Endodermal cell (in vitro differentiated cells): ENCODE measurements at regions not wholly inside any gene's neighbourhood (a gene's known extent, or its start where the extent isn't known, plus 50 kb on each side); places are given as distances from the start of the nearest gene placed in this dataset.

Experiments used
- DNase-seq: peaks from one replicate; pipeline ENCODE4 v3.0.0-alpha.2; 2017
- H3K27ac ChIP-seq: 2 replicates; pipeline ENCODE4 v1.5.1; 2013; ENCODE audit warnings: mild to moderate bottlenecking, low read depth, low read length, moderate library complexity
- H3K27me3 ChIP-seq: 2 replicates; pipeline ENCODE4 v1.6.1; 2013; ENCODE audit warnings: mild to moderate bottlenecking, low read length, moderate library complexity; ENCODE audit not compliant: insufficient read depth, control insufficient read depth, poor library complexity, severe bottlenecking
- H3K36me3 ChIP-seq: 2 replicates; pipeline ENCODE4 v1.7.0; 2013; ENCODE audit warnings: mild to moderate bottlenecking, low read length, moderate library complexity; ENCODE audit not compliant: control insufficient read depth, insufficient read depth
- H3K4me1 ChIP-seq: one replicate; pipeline ENCODE4 v1.7.0; 2013; ENCODE audit warnings: low read length; ENCODE audit not compliant: control insufficient read depth, insufficient read depth
- H3K4me3 ChIP-seq: 2 replicates; pipeline ENCODE4 v1.5.1; 2013; ENCODE audit warnings: mild to moderate bottlenecking, low read length, moderate library complexity
- H3K9ac ChIP-seq: 2 replicates; pipeline ENCODE4 v1.6.1; 2013; ENCODE audit warnings: mild to moderate bottlenecking, low read length, moderate library complexity; ENCODE audit not compliant: poor library complexity, severe bottlenecking; ENCODE audit errors: extremely low read depth
- H3K9me3 ChIP-seq: 2 replicates; pipeline ENCODE4 v1.6.1; 2013; ENCODE audit warnings: mild to moderate bottlenecking, low read length, moderate library complexity; ENCODE audit not compliant: control insufficient read depth
- H3K27ac Mint-ChIP-seq: 2 replicates; pipeline ENCODE4 v1.8.0; 2020; ENCODE audit warnings: mixed read lengths
- H3K27me3 Mint-ChIP-seq: 2 replicates; pipeline ENCODE4 v1.8.0; 2021; ENCODE audit warnings: mild to moderate bottlenecking, mixed read lengths; ENCODE audit not compliant: insufficient read depth
- H3K36me3 Mint-ChIP-seq: 2 replicates; pipeline ENCODE4 v1.8.0; 2020; ENCODE audit warnings: low read depth, mixed read lengths
- H3K4me1 Mint-ChIP-seq: 2 replicates; pipeline ENCODE4 v1.8.0; 2020; ENCODE audit warnings: mixed read lengths
- H3K4me3 Mint-ChIP-seq: 2 replicates; pipeline ENCODE4 v1.8.0; 2020; ENCODE audit warnings: mild to moderate bottlenecking, moderate library complexity, mixed read lengths
- H3K9me3 Mint-ChIP-seq: 2 replicates; pipeline ENCODE4 v1.8.0; 2020; ENCODE audit warnings: mild to moderate bottlenecking, mixed read lengths
- CTCF ChIP-seq: fragments of 200-600 bp; sonication (generic); conservative IDR thresholded peaks from 2 replicates; pipeline ENCODE4 v1.5.0; 2021; ENCODE audit warnings: antibody characterized with exemption, mild to moderate bottlenecking
- WGBS, 2 experiments: methylation state at CpG; one replicate each; pipeline versions ENCODE4 v1.1.5 to v1.1.7; 2013; ENCODE audit warnings: missing lambda C conversion rate in 2 of 2, mixed read lengths in 1 of 2; ENCODE audit not compliant: insufficient coverage in 1 of 2, insufficient read length in 1 of 2; 5-methylcytosine and 5-hydroxymethylcytosine counted together

- no peak for DNase-seq
- H3K9me3 Mint-ChIP-seq: peaks cover 22% of the 10 kb centered on the region
- no peak overlapping the region for H3K27ac Mint-ChIP-seq
- H3K27me3 ChIP-seq: no peaks in the 10 kb centered on the region
- H3K4me3 Mint-ChIP-seq: no peak overlapping the region
- no peak overlapping the region for H3K4me3 ChIP-seq
- H3K9me3 ChIP-seq: peaks cover 18% of the 10 kb centered on the region
- WGBS, 2 experiments: 88% methylated on average over 3 of the region's 3 CpGs; no CpG with 5 or more reads in 1 of the 2 experiments
- H3K4me1 Mint-ChIP-seq: no peaks in the 10 kb centered on the region
- H3K36me3 Mint-ChIP-seq: no peaks in the 10 kb centered on the region
- H3K36me3 ChIP-seq: no peaks in the 10 kb centered on the region
- H3K27ac ChIP-seq: no peak overlapping the region
- H3K4me1 ChIP-seq: no peaks in the 10 kb centered on the region
- TF ChIP-seq CTCF: no peak
- no peak overlapping the region for H3K9ac ChIP-seq
- peaks cover 4% of the 10 kb centered on the region for H3K27me3 Mint-ChIP-seq
Measured at GRCh38 chr5:10842823-10843222, 81.8 kb upstream of the DAP start.

- Histone ChIP-seq H3K36me3 (no peaks in the 10 kb centered on the region), H3K4me1 (no peaks in the 10 kb centered on the region), H3K27ac (no peak overlapping the region), H3K4me3 (no peak overlapping the region), H3K9ac (no peak overlapping the region), H3K27me3 (no peaks in the 10 kb centered on the region), H3K9me3 (peaks cover 15% of the 10 kb centered on the region)
- Mint-ChIP-seq H3K4me3 (no peak overlapping the region), H3K4me1 (no peaks in the 10 kb centered on the region), H3K9me3 (peaks cover 22% of the 10 kb centered on the region), H3K27ac (no peak overlapping the region), H3K27me3 (peaks cover 4% of the 10 kb centered on the region), H3K36me3 (no peaks in the 10 kb centered on the region)
- no peak for TF ChIP-seq CTCF
- DNase-seq: no peak
- whole genome bisulfite sequencing, 2 experiments: 83% methylated on average over 3 of the region's 3 CpGs
Measured at GRCh38 chr5:10839916-10840599, 79.0 kb upstream of the DAP start.

- H3K36me3 Mint-ChIP-seq: no peaks in the 10 kb centered on the region
- Histone ChIP-seq H3K4me1 (no peaks in the 10 kb centered on the region), H3K27me3 (no peaks in the 10 kb centered on the region), H3K27ac (no peak overlapping the region), H3K4me3 (no peak overlapping the region), H3K9ac (no peak overlapping the region), H3K36me3 (no peaks in the 10 kb centered on the region), H3K9me3 (peaks cover 6% of the 10 kb centered on the region)
- no peak overlapping the region for H3K27ac Mint-ChIP-seq
- H3K4me1 Mint-ChIP-seq: no peaks in the 10 kb centered on the region
- peaks cover 15% of the 10 kb centered on the region for H3K9me3 Mint-ChIP-seq
- DNase-seq: no peak
- peaks cover 2% of the 10 kb centered on the region for H3K27me3 Mint-ChIP-seq
- 88 to 90% methylated on average over 2 to 3 of the region's 3 CpGs for WGBS, 2 experiments
- TF ChIP-seq CTCF: no peak
- H3K4me3 Mint-ChIP-seq: no peak overlapping the region
Measured at GRCh38 chr5:10839118-10839517, 78.1 kb upstream of the DAP start.
